ENCODE measurements at regions not wholly inside any gene's neighbourhood (a gene's known extent, or its start where the extent isn't known, plus 50 kb on each side); places are given as distances from the start of the nearest gene placed in this dataset.

DNA sequence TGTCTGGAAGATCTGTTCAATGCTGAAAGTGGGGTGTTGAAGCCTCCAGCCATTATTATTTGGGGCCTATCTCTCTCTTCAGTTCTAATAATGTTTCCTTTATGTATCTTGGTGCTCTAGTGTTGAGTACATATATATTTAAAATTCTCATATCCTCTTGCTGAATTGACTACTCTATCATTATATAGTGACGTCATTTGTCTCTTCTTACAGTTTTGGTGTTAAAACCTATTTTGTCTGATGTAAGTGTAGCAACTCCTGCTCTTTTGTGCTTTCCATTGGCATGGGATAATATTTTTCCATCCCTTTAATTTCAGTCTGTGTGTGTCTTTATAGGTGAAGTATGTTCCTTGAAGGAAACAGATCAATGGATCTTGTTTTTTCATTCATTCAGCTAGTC is 446.0 kb downstream of the FAM47A start:
- TF ChIP-seq POLR2A (IDR thresholded peaks at IDR 0.05) = no peak
- TF ChIP-seq, protein P1, sequence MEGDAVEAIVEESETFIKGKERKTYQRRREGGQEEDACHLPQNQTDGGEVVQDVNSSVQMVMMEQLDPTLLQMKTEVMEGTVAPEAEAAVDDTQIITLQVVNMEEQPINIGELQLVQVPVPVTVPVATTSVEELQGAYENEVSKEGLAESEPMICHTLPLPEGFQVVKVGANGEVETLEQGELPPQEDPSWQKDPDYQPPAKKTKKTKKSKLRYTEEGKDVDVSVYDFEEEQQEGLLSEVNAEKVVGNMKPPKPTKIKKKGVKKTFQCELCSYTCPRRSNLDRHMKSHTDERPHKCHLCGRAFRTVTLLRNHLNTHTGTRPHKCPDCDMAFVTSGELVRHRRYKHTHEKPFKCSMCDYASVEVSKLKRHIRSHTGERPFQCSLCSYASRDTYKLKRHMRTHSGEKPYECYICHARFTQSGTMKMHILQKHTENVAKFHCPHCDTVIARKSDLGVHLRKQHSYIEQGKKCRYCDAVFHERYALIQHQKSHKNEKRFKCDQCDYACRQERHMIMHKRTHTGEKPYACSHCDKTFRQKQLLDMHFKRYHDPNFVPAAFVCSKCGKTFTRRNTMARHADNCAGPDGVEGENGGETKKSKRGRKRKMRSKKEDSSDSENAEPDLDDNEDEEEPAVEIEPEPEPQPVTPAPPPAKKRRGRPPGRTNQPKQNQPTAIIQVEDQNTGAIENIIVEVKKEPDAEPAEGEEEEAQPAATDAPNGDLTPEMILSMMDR (IDR thresholded peaks at IDR 0.05) = no peak

Data from body of pancreas (tissue), 4 donors.